ENCODE measurements at regions not wholly inside any gene's neighbourhood (a gene's known extent, or its start where the extent isn't known, plus 50 kb on each side); places are given as distances from the start of the nearest gene placed in this dataset.

DNA sequence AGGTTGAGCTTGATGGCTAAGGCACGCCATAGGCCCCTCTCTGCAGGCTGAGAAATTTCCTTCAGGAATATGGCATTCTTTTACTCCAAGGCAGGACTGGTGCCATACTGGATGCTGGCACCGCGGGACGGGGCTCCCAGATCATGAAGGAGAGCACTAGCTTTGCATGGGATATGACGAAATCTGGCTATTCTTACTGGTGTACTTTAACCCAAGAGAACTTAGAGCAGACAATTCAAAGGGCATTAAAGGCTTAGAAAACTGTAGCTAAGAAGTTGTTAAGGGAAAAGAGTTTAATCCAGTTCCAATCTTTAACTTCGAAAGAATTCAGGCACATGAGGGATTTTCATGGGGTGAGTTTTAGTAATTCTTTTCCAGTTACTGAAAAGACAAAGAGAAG, 204.4 kb upstream of the ESRRG start:
- Histone ChIP-seq H3K36me3 (no peaks in the 10 kb centered on the region), H3K4me3 (ENCODE audit: low read depth in 1 of 2, low read length in 1 of 2) (no peak overlapping the region), H3K4me1 (ENCODE audit: control insufficient read depth in 1 of 2, insufficient read depth in 1 of 2, low read depth in 1 of 2, low read length in 1 of 2) (no peaks in the 10 kb centered on the region), H3K27ac (no peak overlapping the region), H3K27me3 (no peaks in the 10 kb centered on the region), H3K9me3 (no peaks in the 10 kb centered on the region)
- TF ChIP-seq CTCF (IDR thresholded peaks at IDR 0.05) = no peak

- H3K4me3 ChIP-seq (ENCODE audit: low read depth in 1 of 2, low read length in 1 of 2) = no peak overlapping the region
- H3K9me3 ChIP-seq = no peaks in the 10 kb centered on the region
- no peaks in the 10 kb centered on the region for H3K4me1 ChIP-seq (ENCODE audit: control insufficient read depth in 1 of 2, insufficient read depth in 1 of 2, low read depth in 1 of 2, low read length in 1 of 2)
- TF ChIP-seq CTCF (IDR thresholded peaks at IDR 0.05) = no peak
- H3K36me3 ChIP-seq = no peaks in the 10 kb centered on the region
- no peak overlapping the region for H3K27ac ChIP-seq
- no peaks in the 10 kb centered on the region for H3K27me3 ChIP-seq
Observed at GRCh38 chr1:216926720-216927510, 203.7 kb upstream of the ESRRG start.

DNA sequence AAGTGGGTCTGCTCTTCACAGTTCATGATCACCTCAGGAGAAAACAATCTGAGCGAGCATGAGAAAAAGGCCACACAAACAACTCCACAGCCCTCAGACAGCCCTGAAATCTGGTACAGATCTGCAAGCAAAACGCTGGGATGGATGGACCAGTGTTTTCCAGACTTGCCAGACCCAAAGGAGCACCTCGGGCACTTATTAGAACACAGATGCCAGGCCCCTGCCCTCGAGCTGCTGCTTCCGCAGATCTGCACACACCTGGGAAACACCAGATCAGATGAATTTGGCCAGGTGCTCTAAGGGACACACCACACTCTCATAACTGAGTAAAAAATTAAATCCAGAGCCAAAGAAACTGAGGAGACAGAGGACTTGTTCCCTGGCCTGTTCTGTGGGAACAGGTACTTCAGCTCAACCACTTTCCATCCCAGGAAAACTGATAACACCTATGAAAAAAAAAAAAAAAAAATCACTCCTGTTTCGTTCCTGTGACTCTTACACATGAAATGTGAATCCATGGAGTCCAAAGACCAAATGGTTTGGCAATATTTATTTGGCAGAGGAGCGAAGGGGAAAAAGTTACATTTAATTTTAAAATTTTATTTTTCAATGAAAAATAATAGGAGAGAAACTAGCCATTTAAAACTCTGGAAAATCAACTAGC, 202.9 kb upstream of the ESRRG start:
- Histone ChIP-seq H3K9me3 (no peaks in the 10 kb centered on the region), H3K4me3 (ENCODE audit: low read depth in 1 of 2, low read length in 1 of 2) (no peak overlapping the region), H3K36me3 (no peaks in the 10 kb centered on the region), H3K4me1 (ENCODE audit: control insufficient read depth in 1 of 2, insufficient read depth in 1 of 2, low read depth in 1 of 2, low read length in 1 of 2) (no peaks in the 10 kb centered on the region), H3K27ac (no peak overlapping the region), H3K27me3 (no peaks in the 10 kb centered on the region)
- no peak for TF ChIP-seq CTCF (IDR thresholded peaks at IDR 0.05)

- H3K27ac ChIP-seq = no peak overlapping the region
- no peaks in the 10 kb centered on the region for H3K36me3 ChIP-seq
- no peak overlapping the region for H3K4me3 ChIP-seq (ENCODE audit: low read depth in 1 of 2, low read length in 1 of 2)
- no peaks in the 10 kb centered on the region for H3K27me3 ChIP-seq
- no peak for TF ChIP-seq CTCF (IDR thresholded peaks at IDR 0.05)
- no peaks in the 10 kb centered on the region for H3K9me3 ChIP-seq
- no peaks in the 10 kb centered on the region for H3K4me1 ChIP-seq (ENCODE audit: control insufficient read depth in 1 of 2, insufficient read depth in 1 of 2, low read depth in 1 of 2, low read length in 1 of 2)
Observed at GRCh38 chr1:216924732-216925131, 201.5 kb upstream of the ESRRG start.

- no peak for TF ChIP-seq CTCF (IDR thresholded peaks at IDR 0.05)
- Histone ChIP-seq H3K27me3 (no peaks in the 10 kb centered on the region), H3K27ac (no peak overlapping the region), H3K9me3 (no peaks in the 10 kb centered on the region), H3K4me1 (ENCODE audit: control insufficient read depth in 1 of 2, insufficient read depth in 1 of 2, low read depth in 1 of 2, low read length in 1 of 2) (no peaks in the 10 kb centered on the region), H3K4me3 (ENCODE audit: low read depth in 1 of 2, low read length in 1 of 2) (no peak overlapping the region), H3K36me3 (no peaks in the 10 kb centered on the region)
Observed at GRCh38 chr1:216923601-216924000, 200.4 kb upstream of the ESRRG start.
